Neuron (in vitro differentiated cells): ENCODE measurements at regions not wholly inside any gene's neighbourhood (a gene's known extent, or its start where the extent isn't known, plus 50 kb on each side); places are given as distances from the start of the nearest gene placed in this dataset.

Experiments
- H2AFZ ChIP-seq: one replicate; pipeline ENCODE4 v1.6.1; 2013; ENCODE audit warnings: low read depth, mild to moderate bottlenecking, inconsistent platforms, low read length, moderate library complexity
- H3K27me3 ChIP-seq: one replicate; pipeline ENCODE4 v1.6.1; 2013; ENCODE audit warnings: low read length; ENCODE audit not compliant: insufficient read depth
- H3K36me3 ChIP-seq: one replicate; pipeline ENCODE4 v1.6.1; 2013; ENCODE audit warnings: low read length; ENCODE audit not compliant: insufficient read depth
- H3K4me1 ChIP-seq: one replicate; pipeline ENCODE4 v1.6.1; 2013; ENCODE audit warnings: low read length; ENCODE audit not compliant: insufficient read depth
- H3K4me3 ChIP-seq: 2 replicates; pipeline ENCODE4 v1.5.1; 2013; ENCODE audit warnings: mild to moderate bottlenecking, low read length, moderate library complexity
- H3K9me3 ChIP-seq: one replicate; pipeline ENCODE4 v1.6.1; 2013; ENCODE audit warnings: low read length

DNA sequence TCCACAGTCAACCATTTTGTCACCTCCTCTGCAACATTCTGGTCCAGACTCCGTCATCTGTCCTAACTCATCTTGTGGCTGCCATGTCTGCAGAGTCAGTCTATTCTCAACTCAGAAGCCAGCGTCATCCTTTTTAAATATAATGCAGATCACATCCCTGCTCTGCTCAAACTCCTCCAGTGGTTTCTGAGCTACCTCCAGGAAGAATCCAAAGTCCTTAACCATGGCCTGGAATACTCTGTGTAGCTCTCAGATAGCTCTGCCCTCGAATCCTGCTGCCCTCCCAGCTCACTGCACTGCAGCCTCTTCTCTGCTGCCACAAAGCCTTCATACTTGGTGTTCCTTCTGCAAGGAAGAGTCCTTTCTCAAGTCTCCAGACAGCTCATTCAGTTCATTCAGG lies 190.8 kb downstream of the FOXO1 start:
- H3K4me1 ChIP-seq = peaks cover 10% of the 10 kb centered on the region
- H3K9me3 ChIP-seq = no peaks in the 10 kb centered on the region
- no peak overlapping the region for H3K4me3 ChIP-seq
- H3K36me3 ChIP-seq = no peaks in the 10 kb centered on the region
- no peaks in the 10 kb centered on the region for H3K27me3 ChIP-seq
- no peak overlapping the region for H2AFZ ChIP-seq

- Histone ChIP-seq H3K36me3 (no peaks in the 10 kb centered on the region), H3K4me3 (no peak overlapping the region), H3K9me3 (no peaks in the 10 kb centered on the region), H3K4me1 (peaks cover 10% of the 10 kb centered on the region), H3K27me3 (no peaks in the 10 kb centered on the region), H2AFZ (no peak overlapping the region)
Measured at GRCh38 chr13:40476175-40476958, 190.1 kb downstream of the FOXO1 start.

DNA sequence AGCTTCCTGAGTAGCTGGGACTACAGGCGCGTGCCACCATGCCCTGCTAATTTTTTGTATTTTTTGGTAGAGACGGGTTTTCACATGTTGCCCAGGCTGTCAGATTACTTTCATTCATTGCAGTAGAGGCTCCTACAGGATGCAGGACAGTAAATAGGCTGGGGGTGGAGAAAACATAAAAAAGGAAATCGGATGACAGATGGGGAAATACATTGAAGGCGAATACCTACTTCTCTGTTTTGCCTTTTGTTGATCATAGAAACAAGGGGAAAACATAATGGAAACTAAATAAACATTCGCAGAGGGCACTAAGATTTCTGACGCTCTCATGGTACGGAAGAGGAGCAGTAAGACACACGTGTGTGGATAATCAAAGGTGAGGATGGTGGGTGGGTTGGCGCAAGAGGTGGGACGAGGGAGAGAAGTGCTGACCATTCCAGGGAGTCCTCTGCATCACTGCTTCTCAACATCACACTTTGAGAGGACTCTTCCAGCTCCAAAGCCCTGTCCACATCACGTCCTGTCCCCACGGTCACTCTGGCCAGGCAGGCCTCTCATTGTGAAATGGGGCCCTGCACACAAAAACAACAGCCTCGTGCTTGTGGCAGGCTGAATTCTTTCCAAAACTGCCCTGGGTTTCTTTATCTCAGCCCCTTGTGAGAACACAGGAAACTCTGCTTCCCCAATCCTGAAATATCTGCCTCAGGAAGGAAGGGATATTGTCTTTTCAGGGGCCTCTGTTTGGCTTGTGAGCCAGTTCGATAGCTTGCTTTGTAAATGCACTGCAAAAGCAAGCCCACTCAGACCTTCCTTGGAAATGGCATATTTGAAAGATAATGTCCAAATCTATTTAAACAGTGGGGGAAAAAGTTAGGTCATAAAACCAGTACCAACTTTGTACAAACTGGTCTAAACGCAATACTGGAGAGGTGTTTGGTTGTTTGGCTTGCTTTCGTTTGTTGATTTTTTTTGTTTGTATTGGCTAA lies 188.5 kb downstream of the FOXO1 start:
- peaks cover 2% of the 10 kb centered on the region for H3K9me3 ChIP-seq
- no peak overlapping the region for H3K4me3 ChIP-seq
- no peaks in the 10 kb centered on the region for H3K27me3 ChIP-seq
- peak overlapping the region; percentile 84 for H2AFZ ChIP-seq
- peaks cover 10% of the 10 kb centered on the region for H3K4me1 ChIP-seq
- H3K36me3 ChIP-seq = no peaks in the 10 kb centered on the region

GRCh38 chr13:40478775-40479174 lies 187.7 kb downstream of the FOXO1 start:
- Histone ChIP-seq H3K9me3 (peaks cover 2% of the 10 kb centered on the region), H3K4me3 (no peak overlapping the region), H3K27me3 (no peaks in the 10 kb centered on the region), H2AFZ (no peak overlapping the region), H3K4me1 (peaks cover 10% of the 10 kb centered on the region), H3K36me3 (no peaks in the 10 kb centered on the region)

DNA sequence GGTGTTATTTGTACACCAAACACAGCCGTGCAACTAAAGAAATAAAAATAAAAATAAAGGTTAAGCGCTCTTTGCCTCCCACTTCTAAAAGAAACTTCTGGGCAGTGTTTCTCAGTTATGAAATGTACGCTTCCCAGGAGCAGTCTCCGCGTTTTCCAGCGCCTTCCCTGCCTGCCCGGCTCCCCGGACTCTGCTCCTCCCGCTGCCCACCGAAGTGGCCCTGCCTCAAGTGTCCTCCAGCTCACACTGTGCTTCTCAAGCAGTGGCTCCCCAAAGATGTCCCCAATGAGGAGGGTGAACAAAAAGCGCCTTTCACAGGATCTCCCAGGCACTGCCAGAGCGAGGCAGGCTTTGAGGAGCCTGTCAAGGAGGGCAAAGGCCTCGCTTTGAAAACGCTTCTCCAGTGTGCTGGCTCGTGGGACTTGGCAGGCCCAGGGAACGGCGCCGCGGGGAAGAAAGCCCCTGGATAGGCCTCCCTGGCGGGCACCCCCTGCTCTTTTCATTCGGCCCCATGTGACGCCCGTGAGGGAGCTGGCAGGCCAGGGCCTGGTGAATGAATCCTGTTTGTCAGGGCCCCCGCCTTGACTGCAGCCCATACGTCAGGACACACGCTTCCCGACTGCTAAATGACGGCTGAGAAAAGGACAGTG lies 187.1 kb downstream of the FOXO1 start:
- Histone ChIP-seq H3K36me3 (no peaks in the 10 kb centered on the region), H3K4me3 (no peak overlapping the region), H3K4me1 (peaks cover 10% of the 10 kb centered on the region), H3K27me3 (no peaks in the 10 kb centered on the region), H3K9me3 (peaks cover 2% of the 10 kb centered on the region), H2AFZ (no peak overlapping the region)

DNA sequence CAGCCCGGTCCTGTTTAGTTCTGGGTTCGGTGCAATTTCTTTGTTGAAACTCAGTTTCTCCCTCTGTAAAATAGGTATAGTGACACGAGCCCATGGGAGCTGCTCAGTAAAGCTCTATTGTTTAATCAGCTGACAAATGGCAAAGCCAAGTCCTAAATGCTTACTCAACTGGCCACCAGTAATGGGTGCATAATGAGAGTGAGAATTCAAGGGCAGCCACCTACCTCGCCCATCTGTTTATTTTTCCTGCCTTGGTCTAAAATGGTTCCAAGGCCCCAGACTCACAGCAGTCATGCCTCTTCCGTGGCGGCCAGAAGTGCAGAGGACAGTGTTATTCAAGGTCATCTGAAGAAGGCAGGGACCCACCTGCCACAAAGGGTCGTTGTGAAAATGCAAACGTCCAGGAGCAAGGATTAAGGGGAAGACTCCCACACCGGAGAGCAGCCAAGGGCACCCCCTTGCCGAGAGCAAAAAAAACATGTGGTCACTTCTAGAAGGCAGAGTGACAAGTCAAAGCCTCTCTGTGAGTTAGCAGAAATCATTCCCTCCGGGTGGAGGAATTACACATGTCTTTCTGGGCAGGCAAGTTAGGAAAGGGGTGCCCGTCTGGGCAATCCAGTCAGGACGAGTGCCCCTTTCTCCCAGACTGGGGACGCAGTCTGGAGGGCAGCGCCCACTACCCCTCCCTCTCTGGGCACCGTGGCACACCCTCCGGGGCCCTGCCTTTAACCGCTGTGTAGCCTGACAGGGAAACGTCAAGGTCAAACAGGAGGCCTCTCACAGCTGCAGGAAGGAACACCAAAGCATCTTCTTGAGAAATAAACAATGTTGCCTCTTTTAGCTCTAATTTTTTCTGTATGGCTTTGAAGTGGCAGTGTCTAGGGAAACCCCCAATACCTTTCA lies 186.2 kb downstream of the FOXO1 start:
- peaks cover 10% of the 10 kb centered on the region for H3K4me1 ChIP-seq
- no peak overlapping the region for H2AFZ ChIP-seq
- no peaks in the 10 kb centered on the region for H3K27me3 ChIP-seq
- H3K9me3 ChIP-seq = peaks cover 2% of the 10 kb centered on the region
- H3K4me3 ChIP-seq = no peak overlapping the region
- H3K36me3 ChIP-seq = no peaks in the 10 kb centered on the region

DNA sequence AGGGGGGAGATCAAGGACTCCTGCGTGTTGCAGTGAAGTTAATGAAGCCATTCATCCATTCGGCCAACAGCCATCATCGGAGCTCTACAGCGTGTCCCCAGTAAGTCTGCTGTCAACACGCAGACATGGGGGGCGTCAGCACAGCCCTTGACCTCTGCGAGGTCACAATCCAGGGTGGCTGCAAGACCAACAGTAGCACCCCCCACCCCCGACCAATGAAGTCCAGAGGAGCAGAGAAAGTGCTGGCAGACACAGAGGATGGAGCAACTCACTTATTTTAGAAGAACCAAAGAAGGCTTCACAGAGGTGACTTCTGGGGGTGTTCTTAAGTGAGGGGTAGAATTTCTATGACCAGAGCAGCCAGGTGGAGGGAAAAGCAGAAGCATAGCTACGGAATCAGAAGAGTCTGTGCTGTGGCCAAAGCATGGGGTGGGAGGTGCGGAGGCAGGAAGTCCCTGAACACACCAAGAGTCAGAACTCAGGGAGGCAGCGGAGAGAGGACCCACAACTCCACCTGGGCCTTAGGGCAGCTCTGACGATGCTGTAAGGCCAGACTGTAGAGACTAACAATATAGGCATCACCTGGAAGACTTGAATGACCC lies 185.4 kb downstream of the FOXO1 start:
- peaks cover 10% of the 10 kb centered on the region for H3K4me1 ChIP-seq
- no peaks in the 10 kb centered on the region for H3K36me3 ChIP-seq
- H3K9me3 ChIP-seq = peaks cover 2% of the 10 kb centered on the region
- no peak overlapping the region for H3K4me3 ChIP-seq
- H3K27me3 ChIP-seq = no peaks in the 10 kb centered on the region
- no peak overlapping the region for H2AFZ ChIP-seq

DNA sequence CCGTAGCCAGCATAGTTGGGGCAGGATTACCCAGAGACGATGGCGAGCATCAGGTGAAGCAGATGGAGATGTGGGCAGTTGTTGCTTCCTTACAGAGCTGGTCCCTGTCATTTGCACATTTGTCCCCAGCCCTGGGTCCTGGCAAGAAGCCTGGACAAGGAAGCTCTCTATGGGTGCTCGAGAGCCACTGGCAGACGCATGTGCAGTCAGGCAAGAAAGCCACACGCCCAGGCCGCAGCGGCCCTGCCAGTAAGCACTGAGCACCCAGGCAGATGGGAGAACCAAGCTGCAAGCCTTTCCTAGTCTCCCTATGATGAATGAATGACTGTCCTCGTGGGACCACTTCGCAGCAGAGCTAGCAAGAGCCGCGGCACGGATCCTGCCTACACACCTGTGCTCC lies 182.8 kb downstream of the FOXO1 start:
- no peaks in the 10 kb centered on the region for H3K4me1 ChIP-seq
- no peaks in the 10 kb centered on the region for H3K27me3 ChIP-seq
- no peak overlapping the region for H2AFZ ChIP-seq
- no peak overlapping the region for H3K4me3 ChIP-seq
- H3K9me3 ChIP-seq = peaks cover 2% of the 10 kb centered on the region
- H3K36me3 ChIP-seq = no peaks in the 10 kb centered on the region

DNA sequence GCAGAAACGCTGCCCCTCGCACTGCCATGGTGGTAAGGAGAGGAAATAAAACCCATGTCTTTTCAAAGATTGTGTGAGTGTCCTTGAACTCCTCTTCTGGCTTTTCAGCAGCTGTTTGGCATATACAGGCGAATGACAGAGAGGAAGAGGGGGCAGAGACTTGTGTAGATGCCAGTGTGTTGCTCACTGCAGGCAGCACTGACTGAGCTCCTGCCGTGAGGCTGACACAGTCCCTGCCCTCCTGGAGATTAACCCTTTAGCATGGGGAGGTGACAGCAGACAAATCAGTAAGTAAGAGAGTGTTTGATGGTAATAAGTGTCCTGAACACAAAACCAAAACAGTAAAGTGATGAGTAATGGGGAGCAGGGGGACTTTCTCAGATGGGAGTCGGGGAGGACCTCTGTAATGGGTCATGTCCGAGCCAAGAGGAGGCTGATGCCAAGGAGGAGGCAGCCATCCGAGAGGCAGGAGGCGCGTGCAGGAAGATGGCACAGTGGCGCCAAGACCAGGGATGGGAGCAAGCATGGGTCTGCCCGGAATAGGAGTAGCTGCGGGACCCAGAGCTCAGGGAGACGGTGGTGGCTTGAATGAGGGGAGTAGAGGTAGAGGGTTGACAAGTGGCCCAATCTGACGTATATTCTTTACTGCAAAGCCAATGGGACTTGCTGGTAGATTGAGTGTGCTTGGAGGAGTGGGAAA lies 182.2 kb downstream of the FOXO1 start:
- H3K27me3 ChIP-seq = no peaks in the 10 kb centered on the region
- H3K36me3 ChIP-seq = no peaks in the 10 kb centered on the region
- H3K4me1 ChIP-seq = no peaks in the 10 kb centered on the region
- H3K9me3 ChIP-seq = peaks cover 2% of the 10 kb centered on the region
- no peak overlapping the region for H3K4me3 ChIP-seq
- no peak overlapping the region for H2AFZ ChIP-seq

- Histone ChIP-seq H3K4me3 (no peak overlapping the region), H3K9me3 (peaks cover 2% of the 10 kb centered on the region), H3K4me1 (no peaks in the 10 kb centered on the region), H3K27me3 (no peaks in the 10 kb centered on the region), H2AFZ (no peak overlapping the region), H3K36me3 (no peaks in the 10 kb centered on the region)
Measured at GRCh38 chr13:40484974-40485373, 181.5 kb downstream of the FOXO1 start.

DNA sequence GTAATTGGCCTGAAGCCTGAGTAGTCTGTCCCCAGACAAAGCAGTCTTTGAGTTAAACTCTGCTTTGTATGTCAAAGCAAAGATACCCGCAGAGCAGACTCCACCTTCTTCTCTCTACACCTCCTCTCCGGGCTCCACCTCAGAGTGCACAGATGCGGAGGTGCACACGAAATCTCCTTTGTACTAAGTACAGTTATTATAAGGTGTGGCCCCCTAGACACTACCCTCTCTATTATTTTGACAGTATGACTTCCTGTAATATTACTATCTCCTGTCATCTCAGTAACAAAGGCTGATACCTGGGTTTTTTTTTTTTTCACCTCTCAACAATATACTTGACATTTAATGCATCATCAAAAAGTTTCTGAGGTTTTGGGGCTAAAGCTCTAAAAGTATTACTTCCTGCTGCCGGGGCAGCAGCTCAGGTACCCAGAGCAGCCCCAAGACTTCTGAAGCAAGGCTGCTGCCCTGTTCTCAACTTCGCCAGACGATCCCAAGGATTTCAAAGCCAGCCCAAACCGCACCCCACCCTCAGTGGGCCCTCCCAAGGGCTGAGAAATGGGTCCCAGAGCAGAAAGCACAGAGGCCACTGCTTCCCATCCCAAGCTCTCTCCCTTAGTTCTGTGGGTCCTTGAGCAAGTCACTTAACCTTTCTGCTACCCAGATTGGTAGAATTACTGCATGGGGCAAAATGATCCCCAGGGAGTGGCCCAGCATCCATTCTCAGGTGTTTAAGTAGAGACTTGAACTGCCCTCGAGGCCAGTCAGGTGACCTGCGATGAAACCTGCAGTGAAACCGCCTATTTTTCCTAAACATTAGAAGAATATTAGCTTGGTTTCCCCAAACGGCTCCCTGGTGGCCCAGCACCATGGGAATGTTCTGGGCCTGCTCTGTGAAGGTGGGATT lies 180.6 kb downstream of the FOXO1 start:
- Histone ChIP-seq H3K4me3 (no peak overlapping the region), H3K4me1 (peaks cover 4% of the 10 kb centered on the region), H2AFZ (no peak overlapping the region), H3K27me3 (no peaks in the 10 kb centered on the region), H3K9me3 (peaks cover 2% of the 10 kb centered on the region), H3K36me3 (no peaks in the 10 kb centered on the region)
